GM10266 (cell line): ENCODE measurements at regions not wholly inside any gene's neighbourhood (a gene's known extent, or its start where the extent isn't known, plus 50 kb on each side); places are given as distances from the start of the nearest gene placed in this dataset.

ENCODE experiments used
- DNase-seq: peaks from one replicate; pipeline ENCODE4 v3.0.0; 2012; ENCODE audit errors: extremely low spot score
- CTCF ChIP-seq: IDR thresholded peaks from 2 replicates; pipeline ENCODE4 v1.5.1; 2012; ENCODE audit warnings: mild to moderate bottlenecking, low read depth; ENCODE audit not compliant: control insufficient read depth, insufficient read depth; ENCODE audit errors: missing control alignments

- no peak for TF ChIP-seq CTCF
- no peak for DNase-seq
These were observed 149.0 kb upstream of the CYP1B1 start for GRCh38 chr2:38224821-38225437.

DNA sequence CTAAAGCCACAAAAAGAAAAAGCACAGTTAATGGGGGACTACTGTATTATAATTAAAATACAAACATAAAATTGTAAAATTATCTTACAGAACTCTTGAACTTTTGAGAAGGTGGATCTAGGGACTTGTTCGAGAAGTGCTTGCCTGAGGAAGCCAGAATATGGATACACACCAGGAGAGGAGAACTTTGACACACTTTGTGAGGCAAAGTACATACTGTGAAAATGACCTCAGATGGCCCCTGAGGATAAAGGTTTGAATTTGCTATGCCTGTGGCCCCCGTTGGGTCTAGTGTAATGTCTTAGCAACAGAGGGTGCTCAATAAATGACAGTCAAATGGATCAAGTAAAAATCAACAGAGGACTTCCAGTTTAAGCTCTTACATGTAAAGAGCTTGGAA, 148.2 kb upstream of the CYP1B1 start:
- no peak for DNase-seq
- no peak for TF ChIP-seq CTCF

DNA sequence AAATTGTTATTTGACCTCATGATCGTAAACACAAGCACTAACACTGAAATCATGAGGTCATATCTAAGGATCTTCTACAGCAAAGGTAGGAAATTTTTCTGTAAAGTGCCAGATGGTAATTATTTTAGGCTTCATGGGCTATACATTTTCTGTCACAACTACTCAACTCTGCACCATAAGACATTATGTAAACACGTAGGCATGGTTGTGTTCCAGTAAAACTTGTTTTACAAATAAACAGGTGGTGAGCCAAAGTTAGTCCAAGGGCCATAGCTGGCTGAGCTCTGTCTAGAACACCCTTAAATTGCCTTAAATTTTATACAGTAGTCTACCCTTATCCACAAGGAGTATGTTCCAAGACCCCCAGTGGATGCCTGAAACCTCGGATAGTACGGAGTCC, 147.3 kb upstream of the CYP1B1 start:
- no peak for DNase-seq
- no peak for TF ChIP-seq CTCF

DNA sequence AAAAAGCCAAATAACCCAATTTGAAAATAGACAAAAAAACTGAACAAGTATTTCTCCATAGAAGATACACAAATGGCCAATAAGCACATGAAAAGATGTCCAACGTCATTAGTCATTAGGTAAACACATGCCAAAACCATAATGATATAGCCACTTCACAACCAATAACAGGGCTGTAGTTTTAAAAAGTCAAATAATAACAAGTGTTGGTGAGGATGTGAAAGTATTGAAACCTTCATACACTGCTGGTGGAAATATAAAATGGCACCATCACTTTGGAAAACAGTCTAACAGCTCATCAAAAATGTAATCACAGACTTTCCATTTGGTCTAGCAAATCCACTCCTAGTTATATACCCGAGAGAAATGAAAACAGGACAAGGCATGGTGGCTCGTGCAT, 144.2 kb upstream of the CYP1B1 start:
- no peak for DNase-seq
- TF ChIP-seq CTCF: no peak

DNA sequence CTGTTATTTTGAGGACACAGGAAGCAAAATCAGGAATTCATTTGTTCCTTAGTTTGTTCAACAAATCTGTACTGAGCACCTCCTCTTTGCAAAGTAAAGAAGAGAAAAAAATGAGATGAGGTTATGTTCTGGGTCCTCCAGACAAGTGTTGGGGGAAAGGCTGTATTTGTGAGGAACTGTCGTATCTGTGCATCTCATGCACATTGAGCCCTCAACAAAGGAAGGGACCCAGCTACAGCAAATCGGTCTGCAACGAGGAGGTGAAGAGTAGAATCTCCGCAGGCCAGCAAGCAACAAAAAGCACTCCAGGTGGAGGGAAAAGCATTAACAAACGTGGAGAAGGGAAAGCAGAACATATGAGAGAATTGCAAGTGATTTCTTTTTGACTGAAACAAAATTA, 143.0 kb upstream of the CYP1B1 start:
- no peak for DNase-seq
- TF ChIP-seq CTCF: no peak

DNA sequence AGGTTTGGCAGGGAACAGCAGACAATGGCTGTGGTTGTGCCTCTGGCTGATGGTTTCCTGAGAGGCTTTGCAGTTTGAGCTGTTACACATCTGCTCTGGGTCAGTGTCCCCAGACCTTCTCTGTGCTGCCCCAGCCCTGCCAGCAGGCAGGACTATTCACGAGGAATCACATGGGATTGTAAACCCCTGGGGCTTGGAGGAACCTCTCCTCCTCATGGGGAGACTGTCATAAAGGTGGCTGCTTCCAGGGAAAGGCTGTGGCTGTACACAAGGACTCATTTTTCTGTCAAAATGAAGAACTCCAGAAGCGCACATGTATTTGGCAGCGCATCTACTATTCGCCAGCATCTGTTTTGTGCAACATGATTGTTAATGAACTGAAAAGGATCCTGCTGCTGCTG, 142.6 kb upstream of the CYP1B1 start:
- no peak for TF ChIP-seq CTCF
- DNase-seq: no peak

GRCh38 chr2:38217401-38218188, 141.6 kb upstream of the CYP1B1 start:
- TF ChIP-seq CTCF: no peak
- no peak for DNase-seq
